H9 (cell line): ENCODE measurements at regions not wholly inside any gene's neighbourhood (a gene's known extent, or its start where the extent isn't known, plus 50 kb on each side); places are given as distances from the start of the nearest gene placed in this dataset.

ENCODE experiments used
- DNase-seq: peaks from one replicate; pipeline ENCODE4 v3.0.0-alpha.2; 2017
- H2AFZ ChIP-seq: one replicate; pipeline ENCODE4 v1.6.1; 2013; ENCODE audit warnings: mild to moderate bottlenecking, low read length, control low read depth, moderate library complexity
- H2AK5ac ChIP-seq: 2 replicates; pipeline ENCODE4 v1.6.1; 2013; ENCODE audit warnings: low read length, control low read depth, mixed read lengths; ENCODE audit not compliant: insufficient read length
- H2BK120ac ChIP-seq: one replicate; pipeline ENCODE4 v1.6.1; 2013; ENCODE audit warnings: low read depth, mild to moderate bottlenecking, low read length, control low read depth, inconsistent platforms; ENCODE audit not compliant: poor library complexity, severe bottlenecking
- H2BK12ac ChIP-seq: 2 replicates; pipeline ENCODE4 v1.6.1; 2013; ENCODE audit warnings: low read length, control low read depth, mixed read lengths, low read depth; ENCODE audit not compliant: insufficient read length
- H2BK15ac ChIP-seq: 2 replicates; pipeline ENCODE4 v1.6.1; 2013; ENCODE audit warnings: low read depth, low read length, control low read depth
- H2BK20ac ChIP-seq: one replicate; pipeline ENCODE4 v1.6.1; 2013; ENCODE audit warnings: low read depth, mild to moderate bottlenecking, low read length, control low read depth, inconsistent platforms; ENCODE audit not compliant: poor library complexity, severe bottlenecking
- H2BK5ac ChIP-seq: 2 replicates; pipeline ENCODE4 v1.6.1; 2013; ENCODE audit warnings: low read length, control low read depth, mixed read lengths; ENCODE audit not compliant: insufficient read length
- H3K14ac ChIP-seq: 2 replicates; pipeline ENCODE4 v1.6.1; 2013; ENCODE audit warnings: low read length, control low read depth; ENCODE audit not compliant: insufficient read depth
- H3K18ac ChIP-seq: 2 replicates; pipeline ENCODE4 v1.6.1; 2013; ENCODE audit warnings: low read depth, mild to moderate bottlenecking, mixed read lengths, low read length, control low read depth; ENCODE audit not compliant: insufficient read length
- H3K23ac ChIP-seq: 2 replicates; pipeline ENCODE4 v1.6.1; 2013; ENCODE audit warnings: low read length, control low read depth, mixed read lengths, low read depth; ENCODE audit not compliant: insufficient read length
- H3K23me2 ChIP-seq: 2 replicates; pipeline ENCODE4 v1.6.1; 2013; ENCODE audit warnings: low read depth, mild to moderate bottlenecking, mixed read lengths, low read length, control low read depth; ENCODE audit not compliant: insufficient read length, poor library complexity, severe bottlenecking
- H3K27ac ChIP-seq: 2 replicates; pipeline ENCODE4 v1.5.1; 2013; ENCODE audit warnings: low read length, control low read depth, mixed read lengths, low read depth; ENCODE audit not compliant: insufficient read length
- H3K27me3 ChIP-seq: 2 replicates; pipeline ENCODE4 v1.6.1; 2013; ENCODE audit warnings: low read length, control low read depth, inconsistent platforms; ENCODE audit not compliant: insufficient read depth
- H3K4ac ChIP-seq: 2 replicates; pipeline ENCODE4 v1.6.1; 2013; ENCODE audit warnings: low read depth, mild to moderate bottlenecking, control low read depth, inconsistent platforms, low read length, moderate library complexity
- H3K4me1 ChIP-seq: 2 replicates; pipeline ENCODE4 v1.6.1; 2013; ENCODE audit warnings: low read length, control low read depth, inconsistent platforms; ENCODE audit not compliant: insufficient read depth
- H3K4me2 ChIP-seq: 2 replicates; pipeline ENCODE4 v1.6.1; 2013; ENCODE audit warnings: low read length, control low read depth, mixed read lengths; ENCODE audit not compliant: insufficient read length, insufficient read depth
- H3K56ac ChIP-seq: 2 replicates; pipeline ENCODE4 v1.6.1; 2013; ENCODE audit warnings: low read depth, mild to moderate bottlenecking, mixed read lengths, low read length, control low read depth; ENCODE audit not compliant: insufficient read length
- H3K79me1 ChIP-seq: 2 replicates; pipeline ENCODE4 v1.6.1; 2013; ENCODE audit warnings: low read depth, mild to moderate bottlenecking, moderate library complexity, low read length, control low read depth, inconsistent platforms; ENCODE audit not compliant: insufficient read depth, poor library complexity, severe bottlenecking
- H3K79me2 ChIP-seq: 2 replicates; pipeline ENCODE4 v1.6.1; 2013; ENCODE audit warnings: low read length, control low read depth, inconsistent platforms; ENCODE audit not compliant: insufficient read depth
- H3K9ac ChIP-seq: 2 replicates; pipeline ENCODE4 v1.6.1; 2013; ENCODE audit warnings: low read length, control low read depth, mixed read lengths; ENCODE audit not compliant: insufficient read length; ENCODE audit errors: extremely low read depth
- H3K9me3 ChIP-seq: one replicate; pipeline ENCODE4 v1.6.1; 2013; ENCODE audit warnings: low read depth, low read length, inconsistent platforms; ENCODE audit not compliant: control insufficient read depth
- H3T11ph ChIP-seq: one replicate; pipeline ENCODE4 v1.6.1; 2013; ENCODE audit warnings: mild to moderate bottlenecking, low read length, control low read depth, inconsistent platforms
- H4K20me1 ChIP-seq: one replicate; pipeline ENCODE4 v1.6.1; 2013; ENCODE audit not compliant: control insufficient read depth, insufficient read length, insufficient read depth
- H4K5ac ChIP-seq: 2 replicates; pipeline ENCODE4 v1.6.1; 2013; ENCODE audit warnings: low read depth, mild to moderate bottlenecking, mixed read lengths, low read length, control low read depth; ENCODE audit not compliant: insufficient read length
- H4K8ac ChIP-seq: replicated peaks from 2 replicates; pipeline ENCODE4 v1.6.1; 2013; ENCODE audit warnings: low read length, control low read depth, mixed read lengths, low read depth; ENCODE audit not compliant: insufficient read length
- H4K91ac ChIP-seq: 2 replicates; pipeline ENCODE4 v1.6.1; 2013; ENCODE audit warnings: low read depth, mild to moderate bottlenecking, moderate library complexity, mixed read lengths, low read length, control low read depth; ENCODE audit not compliant: insufficient read length
- H3K27ac Mint-ChIP-seq, 3 experiments: 2 replicates in 2 of 3; 3 replicates in 1 of 3; pipeline ENCODE4 v1.8.0; 2020 to 2021; ENCODE audit warnings: mixed read lengths in 3 of 3, mild to moderate bottlenecking in 1 of 3, moderate library complexity in 1 of 3
- H3K27me3 Mint-ChIP-seq: 2 replicates; pipeline ENCODE4 v1.8.0; 2021; ENCODE audit warnings: low read depth, mild to moderate bottlenecking, moderate library complexity, mixed read lengths
- H3K36me3 Mint-ChIP-seq, 3 experiments: 2 replicates in 2 of 3; 3 replicates in 1 of 3; pipeline ENCODE4 v1.8.0; 2020 to 2021; ENCODE audit warnings: low read depth in 3 of 3, mixed read lengths in 3 of 3; ENCODE audit not compliant: insufficient read depth in 1 of 3
- H3K4me1 Mint-ChIP-seq, 2 experiments: 2 replicates each; pipeline ENCODE4 v1.8.0; 2020; ENCODE audit warnings: mixed read lengths in 2 of 2
- H3K4me3 Mint-ChIP-seq, 2 experiments: 2 replicates in 1 of 2; 3 replicates in 1 of 2; pipeline ENCODE4 v1.8.0; 2020 to 2021; ENCODE audit warnings: mild to moderate bottlenecking in 2 of 2, mixed read lengths in 2 of 2, moderate library complexity in 1 of 2
- H3K9me3 Mint-ChIP-seq, 2 experiments: 2 replicates in 1 of 2; 3 replicates in 1 of 2; pipeline ENCODE4 v1.8.0; 2020; ENCODE audit warnings: mild to moderate bottlenecking in 2 of 2, mixed read lengths in 2 of 2, moderate library complexity in 1 of 2
- CTCF ChIP-seq: fragments of 200-600 bp; sonication (generic); conservative IDR thresholded peaks from 3 replicates; pipeline ENCODE4 v1.8.0; 2021; ENCODE audit warnings: antibody characterized with exemption, mild to moderate bottlenecking
- WGBS: extraction: QIAGEN DNeasy Blood & Tissue Kit; methylation state at CpG from one replicate; pipeline ENCODE4 v1.1.7; 2013; ENCODE audit warnings: missing lambda C conversion rate, low lambda C conversion rate, mixed read lengths; ENCODE audit not compliant: insufficient read length; ENCODE audit errors: extremely low coverage; 5-methylcytosine and 5-hydroxymethylcytosine counted together

- Mint-ChIP-seq H3K36me3 (no peaks in the 10 kb centered on the region), H3K27ac (no peak overlapping the region), H3K27me3 (no peaks in the 10 kb centered on the region), H3K4me1 (peaks cover 0 to 4% of the 10 kb centered on the region in 2 experiments; a peak in 3 of 4 replicates), H3K9me3 (no peaks in the 10 kb centered on the region), H3K4me3 (no peak overlapping the region)
- Histone ChIP-seq H3K4me1 (0 out of 2 replicates have a peak, but pooled peaks cover 3% of the 10 kb centered on the region), H3K9ac (no peak overlapping the region), H2BK12ac (no peak overlapping the region), H3K79me1 (no peaks in the 10 kb centered on the region), H3K27ac (no peak overlapping the region), H3K18ac (no peak overlapping the region), H2BK15ac (no peak overlapping the region), H3T11ph (no peak overlapping the region), H3K79me2 (no peaks in the 10 kb centered on the region), H4K91ac (no peak overlapping the region), H2BK5ac (no peak overlapping the region), H4K8ac (no peak overlapping the region), H3K4me2 (no peak overlapping the region), H3K27me3 (no peaks in the 10 kb centered on the region), H2AK5ac (no peak overlapping the region), H3K56ac (no peak overlapping the region), H4K20me1 (no peaks in the 10 kb centered on the region), H3K14ac (no peak overlapping the region), H3K4ac (no peak overlapping the region), H2AFZ (no peak overlapping the region), H4K5ac (no peak overlapping the region), H2BK120ac (no peak overlapping the region), H2BK20ac (no peak overlapping the region), H3K23ac (no peak overlapping the region), H3K23me2 (no peaks in the 10 kb centered on the region), H3K9me3 (no peaks in the 10 kb centered on the region)
- no peak for DNase-seq
- TF ChIP-seq CTCF = no peak
- no CpG with 5 or more reads among the region's 5 CpGs for WGBS
These were observed 105.7 kb upstream of the PPM1H start for GRCh38 chr12:63040526-63041220.
